Chondrocyte (in vitro differentiated cells): ENCODE measurements at regions not wholly inside any gene's neighbourhood (a gene's known extent, or its start where the extent isn't known, plus 50 kb on each side); places are given as distances from the start of the nearest gene placed in this dataset.

Experiments
- DNase-seq: peaks from one replicate; pipeline ENCODE4 v3.0.0; 2021; ENCODE audit warnings: mixed read lengths, low spot score
- H3K27ac Mint-ChIP-seq: one replicate; pipeline ENCODE4 v1.8.0; 2021; ENCODE audit warnings: mild to moderate bottlenecking, moderate library complexity, mixed read lengths; ENCODE audit not compliant: unreplicated experiment
- H3K27me3 Mint-ChIP-seq: 2 replicates; pipeline ENCODE4 v1.8.0; 2021; ENCODE audit warnings: low read depth, mixed read lengths
- H3K36me3 Mint-ChIP-seq: 2 replicates; pipeline ENCODE4 v1.8.0; 2021; ENCODE audit warnings: low read depth, mixed read lengths
- H3K4me1 Mint-ChIP-seq: 2 replicates; pipeline ENCODE4 v1.8.0; 2021; ENCODE audit warnings: low read depth, mild to moderate bottlenecking, mixed read lengths
- H3K4me3 Mint-ChIP-seq: one replicate; pipeline ENCODE4 v1.8.0; 2021; ENCODE audit warnings: mild to moderate bottlenecking, moderate library complexity, mixed read lengths; ENCODE audit not compliant: unreplicated experiment
- H3K9me3 Mint-ChIP-seq: 2 replicates; pipeline ENCODE4 v1.8.0; 2021; ENCODE audit warnings: low read depth, mixed read lengths
- CTCF ChIP-seq: fragments of 200-600 bp; sonication (generic); IDR thresholded peaks from 2 replicates; pipeline ENCODE4 v1.5.0; 2021; ENCODE audit warnings: antibody characterized with exemption, mild to moderate bottlenecking, moderate library complexity

- Mint-ChIP-seq H3K4me1 (peaks cover 16% of the 10 kb centered on the region), H3K27me3 (no peaks in the 10 kb centered on the region), H3K4me3 (no peak overlapping the region), H3K27ac (no peak overlapping the region), H3K9me3 (no peaks in the 10 kb centered on the region), H3K36me3 (no peaks in the 10 kb centered on the region)
- no peak for DNase-seq
- no peak for TF ChIP-seq CTCF
Measured at GRCh38 chr1:193850745-193851144, 664.3 kb upstream of the B3GALT2 start.

GRCh38 chr1:193846876-193847604 is 660.6 kb upstream of the B3GALT2 start:
- Mint-ChIP-seq H3K4me1 (peaks cover 11% of the 10 kb centered on the region), H3K27me3 (no peaks in the 10 kb centered on the region), H3K27ac (no peak overlapping the region), H3K36me3 (no peaks in the 10 kb centered on the region), H3K9me3 (no peaks in the 10 kb centered on the region), H3K4me3 (no peak overlapping the region)
- no peak for TF ChIP-seq CTCF
- no peak for DNase-seq

GRCh38 chr1:193846411-193846810 is 660.0 kb upstream of the B3GALT2 start:
- no peak for DNase-seq
- H3K36me3 Mint-ChIP-seq, result no peaks in the 10 kb centered on the region
- no peak for TF ChIP-seq CTCF
- H3K27me3 Mint-ChIP-seq, result no peaks in the 10 kb centered on the region
- H3K9me3 Mint-ChIP-seq, result no peaks in the 10 kb centered on the region
- H3K4me3 Mint-ChIP-seq, result no peak overlapping the region
- H3K27ac Mint-ChIP-seq, result no peak overlapping the region
- H3K4me1 Mint-ChIP-seq, result peaks cover 11% of the 10 kb centered on the region

- Mint-ChIP-seq H3K9me3 (no peaks in the 10 kb centered on the region), H3K4me3 (no peak overlapping the region), H3K4me1 (no peaks in the 10 kb centered on the region), H3K27ac (no peak overlapping the region), H3K36me3 (no peaks in the 10 kb centered on the region), H3K27me3 (no peaks in the 10 kb centered on the region)
- DNase-seq, result no peak
- TF ChIP-seq CTCF, result no peak
Measured at GRCh38 chr1:193841857-193842256, 655.4 kb upstream of the B3GALT2 start.

GRCh38 chr1:193831465-193831864 is 645.1 kb upstream of the B3GALT2 start:
- no peak for TF ChIP-seq CTCF
- DNase-seq, result no peak
- no peaks in the 10 kb centered on the region for H3K4me1 Mint-ChIP-seq
- H3K9me3 Mint-ChIP-seq, result peaks cover 37% of the 10 kb centered on the region
- H3K36me3 Mint-ChIP-seq, result peaks cover 1% of the 10 kb centered on the region
- H3K27me3 Mint-ChIP-seq, result no peaks in the 10 kb centered on the region
- H3K27ac Mint-ChIP-seq, result no peak overlapping the region
- no peak overlapping the region for H3K4me3 Mint-ChIP-seq
